Left ventricle myocardium inferior (tissue), 1 donor: ENCODE measurements at regions not wholly inside any gene's neighbourhood (a gene's known extent, or its start where the extent isn't known, plus 50 kb on each side); places are given as distances from the start of the nearest gene placed in this dataset.

Source experiments
- DNase-seq: peaks from one replicate; pipeline ENCODE4 v3.0.0-alpha.2; 2020
- H3K27ac ChIP-seq: fragments of 200-600 bp; replicated peaks from 2 replicates; pipeline ENCODE4 v1.8.0; 2021
- H3K27me3 ChIP-seq: fragments of 200-600 bp; 2 replicates; pipeline ENCODE4 v1.8.0; 2021; ENCODE audit warnings: low read depth
- H3K36me3 ChIP-seq: fragments of 200-600 bp; 2 replicates; pipeline ENCODE4 v1.8.0; 2021
- H3K4me1 ChIP-seq: fragments of 200-600 bp; 2 replicates; pipeline ENCODE4 v1.8.0; 2021
- H3K4me3 ChIP-seq: fragments of 200-600 bp; 2 replicates; pipeline ENCODE4 v1.8.0; 2021; ENCODE audit warnings: mild to moderate bottlenecking, moderate library complexity
- H3K9me3 ChIP-seq: fragments of 200-600 bp; replicated peaks from 2 replicates; pipeline ENCODE4 v1.8.0; 2021
- CTCF ChIP-seq: fragments of 200-600 bp; IDR thresholded peaks from 2 replicates; pipeline ENCODE4 v1.8.0; 2021; ENCODE audit warnings: antibody characterized with exemption, mild to moderate bottlenecking, borderline replicate concordance
- intact Hi-C: fragments of 100-400 bp; cut with micrococcal nuclease; formaldehyde crosslinking; loops from one replicate; pipeline ENCODE4 v1.11.0; 2022
- donor health status: DM: no; HTN: yes; CAD: no; lungs with severe emphysema.

DNA sequence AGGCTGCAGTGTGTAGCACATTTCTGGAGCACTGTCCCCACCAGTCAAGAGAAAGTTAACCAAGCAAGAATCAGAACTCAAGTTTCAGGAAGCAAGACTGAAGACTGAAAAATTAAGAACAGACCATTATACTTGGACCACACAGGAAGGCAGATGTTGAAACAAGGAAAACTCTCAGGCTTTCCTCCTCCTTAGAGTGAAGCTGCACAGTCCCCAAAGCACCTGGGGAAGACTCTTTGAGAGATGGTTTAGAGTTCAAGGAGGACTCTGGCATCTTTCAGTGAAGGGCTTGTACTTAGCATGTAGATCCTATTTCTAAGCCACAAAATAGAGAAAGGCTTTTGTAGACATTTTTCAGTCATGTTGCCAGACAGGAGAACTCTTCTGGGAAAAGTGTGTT, 113.7 kb upstream of the KCTD3 start:
- H3K4me3 ChIP-seq = no peak overlapping the region
- H3K9me3 ChIP-seq = no peaks in the 10 kb centered on the region
- H3K4me1 ChIP-seq = no peaks in the 10 kb centered on the region
- TF ChIP-seq CTCF = no peak
- no peak overlapping the region for H3K27ac ChIP-seq
- no peak for DNase-seq
- no peaks in the 10 kb centered on the region for H3K36me3 ChIP-seq
- intact Hi-C loops = no loop called here
- no peaks in the 10 kb centered on the region for H3K27me3 ChIP-seq

GRCh38 chr1:215457213-215457612, 109.9 kb upstream of the KCTD3 start:
- intact Hi-C loops = no loop called here
- no peak for TF ChIP-seq CTCF
- H3K4me1 ChIP-seq = no peaks in the 10 kb centered on the region
- no peaks in the 10 kb centered on the region for H3K36me3 ChIP-seq
- H3K27me3 ChIP-seq = no peaks in the 10 kb centered on the region
- no peaks in the 10 kb centered on the region for H3K9me3 ChIP-seq
- DNase-seq = no peak
- no peak overlapping the region for H3K4me3 ChIP-seq
- no peak overlapping the region for H3K27ac ChIP-seq

DNA sequence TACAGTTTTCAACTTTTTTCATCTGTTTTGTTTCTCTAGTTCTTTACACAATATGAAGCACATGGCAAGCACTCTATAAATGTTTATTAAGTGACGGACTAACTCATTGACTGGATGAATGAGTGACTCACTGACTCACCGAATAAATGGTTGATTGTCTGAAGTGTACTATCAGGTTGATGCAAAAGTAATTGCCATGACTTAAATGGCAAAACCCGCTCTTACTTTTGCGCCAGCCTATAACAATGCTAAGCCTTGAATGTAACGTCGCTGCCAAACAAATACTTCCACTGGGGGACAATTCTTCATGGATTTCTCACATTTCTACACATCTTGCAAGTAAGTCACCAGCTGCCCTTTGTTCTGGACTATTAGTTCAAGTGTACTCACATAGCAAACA, 109.0 kb upstream of the KCTD3 start:
- DNase-seq = no peak
- TF ChIP-seq CTCF = no peak
- H3K4me1 ChIP-seq = no peaks in the 10 kb centered on the region
- no peaks in the 10 kb centered on the region for H3K36me3 ChIP-seq
- no peak overlapping the region for H3K27ac ChIP-seq
- H3K27me3 ChIP-seq = no peaks in the 10 kb centered on the region
- intact Hi-C loops = no loop called here
- no peaks in the 10 kb centered on the region for H3K9me3 ChIP-seq
- H3K4me3 ChIP-seq = no peak overlapping the region

GRCh38 chr1:215458562-215458961, 108.5 kb upstream of the KCTD3 start:
- Histone ChIP-seq H3K4me1 (no peaks in the 10 kb centered on the region), H3K27me3 (no peaks in the 10 kb centered on the region), H3K36me3 (no peaks in the 10 kb centered on the region), H3K9me3 (no peaks in the 10 kb centered on the region), H3K27ac (no peak overlapping the region), H3K4me3 (no peak overlapping the region)
- no peak for DNase-seq
- TF ChIP-seq CTCF = no peak
- intact Hi-C loops = no loop called here

GRCh38 chr1:215459136-215459535, 108.0 kb upstream of the KCTD3 start:
- Histone ChIP-seq H3K4me3 (no peak overlapping the region), H3K4me1 (no peaks in the 10 kb centered on the region), H3K9me3 (no peaks in the 10 kb centered on the region), H3K27me3 (no peaks in the 10 kb centered on the region), H3K27ac (no peak overlapping the region), H3K36me3 (no peaks in the 10 kb centered on the region)
- TF ChIP-seq CTCF = no peak
- intact Hi-C loops = no loop called here
- DNase-seq = no peak

GRCh38 chr1:215466361-215466760, 100.7 kb upstream of the KCTD3 start:
- Histone ChIP-seq H3K27ac (no peak overlapping the region), H3K9me3 (no peaks in the 10 kb centered on the region), H3K4me3 (no peak overlapping the region), H3K36me3 (no peaks in the 10 kb centered on the region), H3K4me1 (no peaks in the 10 kb centered on the region), H3K27me3 (no peaks in the 10 kb centered on the region)
- intact Hi-C loops = no loop called here
- TF ChIP-seq CTCF = no peak
- no peak for DNase-seq
